ENCODE measurements at regions not wholly inside any gene's neighbourhood (a gene's known extent, or its start where the extent isn't known, plus 50 kb on each side); places are given as distances from the start of the nearest gene placed in this dataset.

DNA sequence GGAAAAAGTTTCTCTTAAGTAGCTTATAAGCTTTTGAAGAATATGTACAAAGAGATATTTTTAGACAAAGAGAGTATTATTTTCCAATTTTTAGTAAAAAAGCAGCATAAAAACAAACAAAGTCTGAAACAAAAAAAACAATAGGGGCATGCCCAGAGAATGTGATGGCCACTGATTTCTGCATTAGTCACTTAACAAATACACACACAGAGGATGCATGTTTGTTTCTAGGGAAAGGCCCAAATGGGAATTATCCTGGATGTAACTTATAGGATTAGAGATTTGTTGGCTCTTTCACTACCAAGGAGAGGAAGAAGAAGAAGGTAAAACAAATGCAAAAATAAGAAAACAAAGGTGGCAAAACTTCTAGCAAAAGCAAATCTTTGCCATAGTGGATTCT lies 95.9 kb upstream of the SCOC start:
- no peak for DNase-seq

- no peak for DNase-seq
Measured at GRCh38 chr4:140271553-140271952, 101.9 kb upstream of the SCOC start.

GRCh38 chr4:140269369-140269768 lies 104.1 kb upstream of the SCOC start:
- DNase-seq = no peak

GRCh38 chr4:140268186-140268841 lies 105.1 kb upstream of the SCOC start:
- DNase-seq = no peak

DNA sequence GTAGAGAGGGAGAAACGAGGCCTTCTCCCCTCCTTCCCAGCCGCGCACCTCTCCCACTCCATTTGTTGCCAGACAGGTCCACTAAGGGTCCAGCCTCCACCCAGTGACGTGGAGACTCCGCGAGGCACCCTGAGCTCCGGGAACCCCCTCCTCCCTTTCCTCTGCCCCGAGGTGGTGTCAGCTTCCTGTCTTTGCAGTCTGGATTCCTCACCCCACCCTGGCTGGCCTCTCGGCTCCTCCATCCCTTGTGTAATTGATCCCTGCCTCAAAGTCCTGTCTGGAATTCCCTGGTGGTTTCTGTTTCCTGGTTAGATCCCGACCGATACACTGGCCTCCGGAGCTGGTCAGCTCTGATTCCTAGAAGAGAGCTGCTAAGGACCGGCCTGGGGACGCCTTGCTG lies 105.9 kb upstream of the SCOC start:
- DNase-seq = no peak

DNA sequence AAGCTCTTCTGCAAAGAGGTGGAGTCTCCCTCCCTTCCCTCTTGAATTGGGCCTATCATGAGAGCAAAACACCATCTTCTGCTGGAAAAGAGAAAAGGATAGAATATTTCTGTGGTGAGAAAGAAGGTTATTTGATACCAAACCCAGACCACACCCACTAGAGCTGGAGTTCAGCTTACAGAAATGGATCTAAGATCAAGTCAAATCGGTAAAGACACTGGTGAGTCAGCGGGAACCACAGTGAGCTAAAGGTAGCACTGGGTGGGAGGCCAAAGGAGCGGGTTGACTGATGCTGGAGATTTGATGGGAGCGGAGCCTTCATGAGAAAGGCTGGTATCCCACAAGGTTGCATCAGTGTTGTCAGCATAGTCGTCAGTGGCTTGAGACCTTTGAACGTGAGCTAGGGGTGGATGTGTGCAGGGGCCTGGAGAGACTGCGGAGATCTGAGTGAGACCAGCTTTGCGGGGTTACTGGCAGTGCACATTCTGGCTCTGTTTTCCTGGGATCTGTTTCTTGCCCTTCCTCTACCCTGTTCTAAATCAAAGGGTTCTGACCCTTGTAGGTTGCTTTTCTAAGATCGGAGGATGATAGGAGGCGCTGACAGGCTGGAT lies 106.4 kb upstream of the SCOC start:
- peak; percentile 40 for DNase-seq

GRCh38 chr4:140260227-140260626 lies 106.2 kb upstream of the MAML3 start:
- no peak for DNase-seq

DNA sequence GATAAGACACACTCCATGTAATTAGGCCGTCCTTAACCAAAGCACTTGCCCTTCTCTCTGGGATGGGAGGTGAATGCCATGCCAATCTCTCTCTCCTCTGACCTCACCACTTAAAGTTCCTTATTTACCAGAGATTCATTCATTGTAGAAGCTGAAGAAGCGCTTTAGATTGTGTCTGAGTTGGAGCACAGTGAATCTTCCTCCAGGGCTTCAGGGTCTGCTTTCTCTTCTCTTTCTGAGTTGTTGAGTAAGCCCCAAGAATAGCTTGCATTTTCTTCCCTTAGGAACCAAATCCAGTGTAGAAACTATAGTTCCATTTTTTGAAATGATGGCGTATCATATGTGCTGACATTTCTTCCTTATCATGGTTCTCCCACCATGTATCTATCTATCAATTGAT lies 104.5 kb upstream of the MAML3 start:
- DNase-seq = no peak

- DNase-seq = no peak
Measured at GRCh38 chr4:140257461-140258305, 103.7 kb upstream of the MAML3 start.

GRCh38 chr4:140256941-140257340 lies 103.0 kb upstream of the MAML3 start:
- no peak for DNase-seq

DNA sequence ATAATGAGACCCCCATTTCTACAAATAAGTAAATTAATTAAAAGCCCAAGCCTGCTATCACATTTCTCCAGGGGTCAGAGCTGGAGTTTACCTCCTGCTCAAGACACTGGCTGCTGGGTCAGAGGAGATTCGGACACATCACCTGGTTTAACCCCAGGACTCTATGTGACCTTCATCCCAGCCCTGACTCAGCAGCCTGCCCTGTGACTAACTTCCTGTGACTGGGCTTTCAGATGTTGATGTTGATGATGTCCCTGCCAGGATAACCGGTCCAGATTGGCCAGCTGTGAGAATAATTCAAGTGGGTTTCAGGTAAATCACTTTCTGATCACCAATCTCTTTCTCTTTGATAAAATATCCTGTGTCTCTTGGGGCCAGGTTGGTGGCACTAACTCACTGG lies 102.4 kb upstream of the MAML3 start:
- DNase-seq = no peak

DNA sequence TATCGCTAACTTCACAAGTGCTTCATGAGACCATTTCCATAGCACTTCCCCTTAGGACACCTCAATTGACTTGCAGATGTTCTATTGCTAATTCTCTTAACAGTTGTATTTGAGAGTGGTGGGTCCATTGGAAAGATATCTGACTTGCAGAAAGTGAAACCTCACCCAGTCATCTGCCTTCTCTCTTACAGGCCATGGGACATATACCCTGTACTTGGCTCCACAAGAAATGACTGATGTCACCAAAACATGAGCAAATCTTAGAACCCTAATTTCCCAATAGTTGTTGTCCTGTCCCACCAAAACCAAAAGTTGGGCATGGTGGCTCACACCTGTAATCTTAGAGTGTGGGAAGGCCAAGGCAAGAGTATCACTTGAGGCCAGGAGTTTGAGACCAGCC lies 101.9 kb upstream of the MAML3 start:
- DNase-seq = no peak

DNA sequence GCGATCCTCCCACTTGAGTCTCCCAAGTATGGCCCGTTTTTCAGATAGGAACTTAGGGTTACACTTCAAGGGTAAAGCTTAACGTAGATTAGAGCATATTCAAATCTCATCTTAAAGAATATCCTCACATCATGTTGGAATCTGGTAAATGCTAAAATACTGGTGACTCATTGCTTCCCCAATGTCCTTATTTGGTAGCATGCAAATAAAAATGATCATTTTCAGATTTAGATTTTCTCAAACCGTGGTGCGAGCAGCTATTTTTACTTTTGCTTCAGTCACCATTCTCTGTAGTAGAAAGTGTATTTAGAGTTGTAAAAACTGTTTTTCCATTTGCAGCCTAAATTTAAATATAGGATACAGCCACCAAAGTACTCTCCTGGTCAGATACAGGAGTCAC lies 101.5 kb upstream of the MAML3 start:
- no peak for DNase-seq

- DNase-seq = no peak
Measured at GRCh38 chr4:140254651-140255299, 100.8 kb upstream of the MAML3 start.

DNA sequence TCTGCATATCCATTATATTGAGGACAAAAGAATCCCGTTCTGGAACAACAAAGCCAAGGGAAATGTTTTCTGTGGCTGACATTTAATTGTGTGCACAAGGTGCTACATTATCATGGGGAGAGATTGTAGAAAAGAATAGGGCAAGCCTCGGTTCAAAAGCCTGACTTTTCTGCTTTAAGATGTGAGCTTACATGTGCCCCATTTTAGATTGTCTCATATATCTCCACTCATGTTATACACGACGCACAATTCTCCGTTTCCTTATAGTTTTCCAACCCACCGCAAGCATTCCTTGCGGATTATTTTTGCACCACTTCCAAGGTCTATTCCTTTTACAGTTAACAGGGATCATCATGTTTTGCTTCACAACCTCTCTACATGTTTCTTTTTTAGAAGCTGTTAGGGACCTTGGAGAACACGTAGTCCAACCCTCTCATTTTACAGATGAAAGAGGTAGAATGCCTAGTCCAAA lies 99.6 kb upstream of the MAML3 start:
- DNase-seq = no peak

- DNase-seq = peak; percentile 72
Measured at GRCh38 chr4:140252742-140253555, 99.0 kb upstream of the MAML3 start.

DNA sequence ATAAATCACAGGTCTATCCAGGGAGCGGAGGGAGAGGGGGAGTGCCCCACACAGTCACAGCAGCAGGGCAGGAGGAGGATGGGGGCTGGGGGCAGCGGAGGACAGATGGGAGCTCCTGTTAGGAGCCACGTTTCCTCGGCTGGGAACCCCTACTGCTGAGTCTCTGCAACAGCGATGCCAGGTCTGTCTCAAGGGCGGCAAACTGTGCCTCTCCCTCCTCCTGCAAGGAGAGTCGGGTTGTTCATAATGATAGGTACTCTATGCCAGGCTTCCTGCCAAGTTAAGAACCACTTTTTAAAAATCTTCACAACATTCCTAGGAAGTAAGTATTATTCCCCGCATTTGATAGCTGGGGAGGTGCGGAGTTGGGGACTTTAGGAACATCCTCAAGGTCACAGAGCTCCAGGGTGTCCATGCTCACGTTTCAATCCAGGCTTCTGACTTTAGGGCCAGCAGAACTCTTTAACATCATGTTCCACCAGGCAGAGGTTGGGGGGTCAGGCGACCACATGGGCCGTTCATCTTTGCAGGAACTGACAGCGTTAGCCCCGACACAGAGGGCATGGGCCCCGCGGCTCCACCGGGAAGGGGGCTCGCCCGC lies 98.3 kb upstream of the MAML3 start:
- peak; percentile 16 for DNase-seq

DNA sequence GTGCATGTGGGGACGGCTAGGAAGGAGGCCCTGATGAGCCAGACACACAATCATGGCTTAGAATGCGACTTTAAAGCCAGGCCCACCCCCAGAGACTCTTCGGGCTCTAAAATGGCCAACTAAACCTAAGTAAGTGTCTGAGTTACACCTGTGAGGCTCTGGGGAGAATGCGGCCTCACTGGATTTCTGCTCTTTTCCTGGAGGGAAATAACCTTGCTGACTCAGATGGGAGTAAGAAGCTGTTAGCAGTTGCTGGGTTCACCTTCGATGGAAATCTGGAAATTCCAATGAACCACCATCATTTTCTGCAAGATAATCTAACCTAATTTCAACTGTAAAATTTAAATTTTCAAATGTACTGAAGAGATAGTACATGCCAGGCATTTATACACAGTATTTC lies 97.6 kb upstream of the MAML3 start:
- no peak for DNase-seq

GRCh38 chr4:140250989-140251552 lies 97.1 kb upstream of the MAML3 start:
- DNase-seq = no peak

GRCh38 chr4:140249351-140249750 lies 95.4 kb upstream of the MAML3 start:
- DNase-seq = no peak

GRCh38 chr4:140247237-140247636 lies 93.3 kb upstream of the MAML3 start:
- no peak for DNase-seq

GRCh38 chr4:140246216-140246615 lies 92.2 kb upstream of the MAML3 start:
- no peak for DNase-seq

All from stimulated activated CD4-positive, alpha-beta T cell treated with anti-CD3 and anti-CD28 coated beads, Interleukin-15, amount 100 ng/mL, for 24 hours (primary cell).